Stimulated activated CD8-positive, alpha-beta memory T cell treated with anti-CD3 and anti-CD28 coated beads, Interleukin-2, amount 100 ng/mL, for 48 hours (primary cell): ENCODE measurements at regions not wholly inside any gene's neighbourhood (a gene's known extent, or its start where the extent isn't known, plus 50 kb on each side); places are given as distances from the start of the nearest gene placed in this dataset.
"Not testable (repeated sequence)": the region's sequence is repeated elsewhere in the genome, so short reads cannot be mapped to it uniquely, and the experiment has no call there.

ENCODE experiments used
- DNase-seq, 2 donors: peaks; one replicate each; pipeline ENCODE4 v3.0.0-alpha.2; 2020; ENCODE audit warnings: low read depth in 2 of 2

- no peak for DNase-seq
These were observed 102.6 kb downstream of the CAAP1 start for GRCh38 chr9:26789959-26790358.

GRCh38 chr9:26786564-26786963 is 106.0 kb downstream of the CAAP1 start:
- DNase-seq, result no peak

- no peak for DNase-seq
These were observed 109.7 kb downstream of the CAAP1 start for GRCh38 chr9:26782899-26783298.

- no peak for DNase-seq
These were observed 110.7 kb downstream of the CAAP1 start for GRCh38 chr9:26781906-26782305.

DNA sequence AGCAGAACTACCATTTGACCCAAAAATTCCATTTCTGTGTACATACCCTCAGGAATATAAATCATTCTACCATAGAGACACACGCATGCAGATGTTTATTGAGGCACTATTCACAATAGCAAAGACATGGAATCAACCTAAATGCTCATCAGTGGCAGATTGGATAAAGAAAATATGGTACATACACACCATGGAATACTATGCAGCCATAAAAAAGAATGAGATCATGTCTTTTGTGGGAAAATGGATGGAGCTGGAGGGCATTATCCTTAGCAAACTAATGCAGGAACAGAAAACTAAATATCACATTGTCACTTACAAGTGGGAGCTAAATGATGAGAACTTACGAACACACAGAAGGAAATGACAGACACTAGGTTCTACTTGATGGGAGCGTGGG is 112.3 kb downstream of the CAAP1 start:
- DNase-seq, result not testable (repeated sequence)

DNA sequence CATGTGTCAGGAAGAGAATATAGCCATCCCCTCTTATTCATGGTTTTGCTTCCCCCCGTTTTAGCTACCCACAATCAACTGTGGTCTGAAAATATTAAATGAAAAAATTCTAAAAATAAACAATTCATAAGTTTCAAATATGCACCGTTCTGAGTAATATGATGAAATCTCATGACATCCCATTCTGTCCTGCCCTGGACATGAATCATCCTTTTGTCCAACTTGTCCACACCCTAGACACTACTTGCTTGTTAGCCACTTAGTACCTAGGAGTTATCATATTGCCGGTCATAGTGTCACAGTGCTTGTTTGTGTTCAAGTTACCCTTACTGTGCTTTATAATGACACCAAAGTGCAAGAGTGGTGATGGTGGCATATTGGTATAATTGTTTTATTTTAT is 113.5 kb downstream of the CAAP1 start:
- no peak for DNase-seq

DNA sequence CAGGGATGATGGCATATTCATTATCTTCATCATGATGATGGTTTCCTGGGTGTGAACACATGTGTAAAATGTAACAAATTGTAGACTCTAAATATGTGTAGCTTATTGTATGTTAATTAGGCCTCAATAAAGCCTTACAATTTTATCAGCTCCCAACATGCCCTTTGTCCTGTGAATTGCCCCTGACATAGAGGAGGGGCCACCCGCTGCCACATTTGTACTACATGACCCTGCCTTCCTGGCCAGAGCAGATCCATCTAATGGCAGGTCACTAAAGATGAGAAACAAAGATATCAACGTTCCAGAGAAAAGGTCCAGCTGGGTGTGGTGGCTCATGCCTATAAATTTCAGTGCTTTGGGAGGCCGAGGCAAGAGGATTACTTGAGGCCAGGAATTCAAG is 117.2 kb downstream of the CAAP1 start:
- no peak for DNase-seq

- no peak for DNase-seq
These were observed 119.5 kb downstream of the CAAP1 start for GRCh38 chr9:26773056-26773455.

DNA sequence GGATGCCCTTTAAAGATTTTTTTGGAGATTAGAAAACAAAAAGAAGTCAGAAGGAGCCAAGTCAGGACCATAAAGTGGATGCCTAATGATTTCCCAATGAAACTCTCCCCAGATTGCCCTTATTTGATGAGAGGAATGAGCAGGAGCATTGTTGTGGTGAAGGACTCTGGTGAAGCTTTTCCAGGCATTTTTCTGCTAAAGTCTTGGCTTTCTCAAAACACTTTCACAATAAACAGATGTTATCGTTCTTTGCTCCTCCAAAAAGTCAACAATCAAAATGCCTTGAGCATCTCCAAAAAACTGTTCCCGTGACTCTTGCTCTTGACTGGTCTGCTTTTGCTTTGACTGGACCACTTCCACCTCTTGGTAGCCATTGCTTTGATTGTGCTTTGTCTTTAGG is 121.8 kb downstream of the CAAP1 start:
- DNase-seq, result no peak

DNA sequence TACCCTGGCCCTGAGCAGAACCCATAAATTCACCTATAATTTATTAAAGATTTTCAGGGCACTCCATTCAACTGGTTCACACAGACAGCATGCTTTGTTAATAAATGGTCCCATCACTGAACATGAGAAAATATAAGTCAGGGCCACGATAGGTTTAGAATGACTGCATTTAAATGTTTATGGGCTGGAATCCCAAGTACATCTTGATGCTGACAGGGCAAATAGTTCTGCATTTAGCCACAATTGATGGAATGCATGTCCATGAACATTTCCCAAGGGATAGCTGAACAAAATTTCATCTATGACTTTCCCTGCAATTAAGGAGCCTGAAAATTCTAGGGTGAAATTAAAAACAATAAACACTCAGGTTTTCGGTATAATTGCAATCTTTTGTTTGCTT is 124.5 kb downstream of the CAAP1 start:
- no peak for DNase-seq

DNA sequence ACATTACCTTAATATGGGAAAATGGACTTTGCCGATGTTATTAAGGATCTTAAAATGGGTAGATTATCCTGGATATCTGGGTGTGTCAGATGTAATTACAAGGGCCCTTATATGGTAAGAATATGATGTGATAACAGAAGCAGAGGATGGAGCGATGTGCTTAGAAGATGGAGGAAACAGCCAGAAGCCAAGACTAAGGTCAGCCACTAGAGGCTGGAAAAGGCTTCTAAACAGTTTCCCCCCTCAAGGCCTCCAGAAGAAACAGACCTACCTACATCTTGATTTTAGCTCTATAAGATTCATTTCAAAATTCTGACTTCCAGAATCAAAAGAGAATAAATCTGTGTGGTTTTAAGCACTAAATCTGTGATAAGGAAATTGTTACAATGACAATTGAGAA is 131.9 kb downstream of the CAAP1 start:
- no peak for DNase-seq

DNA sequence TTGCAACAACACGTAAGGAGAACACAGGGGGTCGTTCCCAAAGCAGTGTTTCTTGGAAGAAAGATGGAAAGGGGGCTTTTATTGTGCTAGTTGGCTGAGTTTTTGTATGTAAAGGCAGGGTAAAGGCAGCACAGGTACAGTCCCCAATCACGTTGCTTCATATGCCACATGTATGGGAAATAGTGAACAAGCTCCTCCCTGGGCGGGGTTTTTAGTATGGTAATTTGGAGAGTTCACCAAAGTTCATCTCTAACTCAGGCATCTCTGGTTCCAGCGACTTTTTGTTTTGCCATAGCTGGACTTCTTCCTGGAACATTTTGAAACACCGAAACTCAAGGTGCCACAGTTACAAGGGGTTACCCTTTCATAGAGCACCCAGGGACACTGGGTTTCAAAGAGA is 133.9 kb downstream of the CAAP1 start:
- DNase-seq, result no peak

DNA sequence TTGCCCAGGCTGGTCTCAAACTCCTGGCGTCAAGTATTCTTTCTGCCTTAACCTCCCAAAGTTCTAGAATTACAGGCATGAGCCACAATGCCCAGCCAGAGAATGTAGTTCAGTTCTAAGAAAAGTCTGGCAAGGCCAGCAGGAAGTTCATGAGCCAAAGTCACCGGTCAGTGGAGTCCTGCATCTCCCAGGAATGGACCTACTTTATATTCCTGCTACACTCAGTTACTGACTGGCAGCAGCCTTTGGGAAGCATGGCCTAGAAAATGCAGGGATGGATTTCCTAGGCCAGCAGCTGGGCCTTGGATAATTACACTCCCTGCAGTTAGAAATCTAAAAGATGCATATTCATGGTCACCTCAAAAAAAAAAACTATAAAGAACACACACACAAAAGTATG is 135.7 kb downstream of the CAAP1 start:
- no peak for DNase-seq

DNA sequence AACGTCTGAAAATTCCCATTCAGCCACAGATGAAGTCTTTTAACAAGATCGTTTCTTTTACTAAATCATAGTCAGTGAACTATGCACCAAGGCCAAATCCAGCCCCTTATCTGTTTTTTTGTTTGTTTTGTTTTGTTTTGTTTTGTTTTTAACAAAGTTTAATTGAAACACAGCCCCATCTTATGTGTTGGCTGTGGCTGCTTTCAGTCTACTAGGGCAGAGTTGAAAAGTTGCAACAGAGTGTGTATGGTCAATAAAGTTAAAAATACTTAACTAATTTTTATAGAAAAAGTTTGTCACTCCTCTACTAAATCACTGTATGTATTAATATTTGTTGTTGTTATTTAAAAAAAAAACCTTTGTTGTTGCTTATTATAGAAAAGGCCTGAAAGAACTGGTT is 137.1 kb downstream of the CAAP1 start:
- no peak for DNase-seq

DNA sequence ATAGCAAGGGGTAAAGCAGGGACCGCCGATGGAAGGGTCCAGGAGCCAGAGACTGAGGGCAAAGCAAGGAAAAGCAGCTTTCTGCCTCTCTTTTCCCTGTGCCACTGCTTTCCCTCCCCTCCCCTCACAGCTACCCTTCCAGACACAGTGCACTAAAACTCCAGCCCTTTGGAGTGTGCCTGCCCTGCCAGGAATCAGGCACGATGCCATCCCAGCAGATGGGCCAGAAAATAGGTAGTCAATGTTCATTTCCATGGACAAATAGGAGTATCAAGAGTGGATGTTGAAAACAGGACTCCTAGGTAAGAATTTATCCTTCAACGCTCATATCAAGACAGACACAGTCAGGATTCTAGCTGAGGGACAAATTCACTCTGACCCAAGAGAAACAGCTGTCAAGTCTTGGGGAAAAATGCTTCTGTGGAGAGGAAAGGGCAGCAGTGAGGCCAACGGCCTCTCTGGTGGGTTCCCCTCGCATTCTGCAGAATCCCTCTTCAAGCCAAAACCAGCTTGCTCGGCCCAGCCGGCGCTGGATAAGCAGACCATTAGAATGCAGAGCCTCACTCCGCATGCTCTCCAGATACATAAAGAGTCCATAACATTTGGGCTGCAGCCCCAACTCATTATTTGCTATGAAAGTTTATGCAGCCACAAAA is 138.0 kb downstream of the CAAP1 start:
- DNase-seq, result no peak

GRCh38 chr9:26753971-26754370 is 138.6 kb downstream of the CAAP1 start:
- no peak for DNase-seq

- no peak for DNase-seq
These were observed 142.4 kb downstream of the CAAP1 start for GRCh38 chr9:26750162-26750561.

DNA sequence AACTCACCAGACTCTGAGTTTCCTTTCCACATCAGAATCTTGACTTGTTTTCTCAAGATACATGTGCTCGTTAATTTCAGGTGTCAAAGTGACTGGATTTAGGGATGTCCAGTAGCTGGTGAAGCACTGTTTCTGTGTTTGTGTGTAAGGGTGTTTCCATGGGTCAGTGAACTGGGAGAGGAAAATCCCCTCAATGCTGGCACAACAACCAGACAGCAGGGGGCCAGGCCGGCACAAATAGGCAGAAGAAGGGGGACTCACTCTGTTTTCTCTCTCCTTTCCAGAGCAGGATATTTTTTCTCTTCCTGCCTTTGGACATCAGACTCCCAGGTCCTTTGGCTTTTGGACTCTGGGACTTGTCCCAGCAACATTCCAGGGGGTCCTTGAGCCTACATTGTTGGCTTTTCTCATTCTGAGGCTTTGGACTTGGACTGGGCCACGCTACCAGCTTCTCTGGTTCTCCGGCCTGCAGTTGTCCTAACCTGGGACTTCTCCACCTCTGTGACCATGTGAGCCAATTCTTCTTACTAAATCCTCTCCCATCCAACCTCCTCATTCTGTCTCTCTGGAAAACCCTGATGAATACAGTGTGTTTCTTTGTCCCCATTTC is 144.0 kb downstream of the CAAP1 start:
- DNase-seq, result no peak

DNA sequence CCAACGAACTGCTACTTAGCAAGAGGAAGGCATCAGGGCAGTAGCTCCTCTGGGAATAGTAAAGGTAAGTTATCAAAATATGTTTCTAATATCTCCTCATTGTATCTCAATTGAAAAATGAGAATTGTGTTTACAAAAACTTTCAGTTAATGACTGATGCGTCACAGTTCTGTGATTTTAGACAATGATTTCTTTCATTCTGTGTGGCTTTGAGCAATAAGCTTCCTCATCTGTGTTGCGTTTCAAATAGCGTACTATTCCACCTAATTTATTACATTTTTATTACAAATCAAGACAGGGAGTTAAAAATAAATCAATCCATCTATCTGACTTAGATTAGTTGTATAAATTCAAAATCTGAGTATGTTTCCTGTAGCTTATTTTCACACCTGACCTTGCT is 145.0 kb downstream of the CAAP1 start:
- DNase-seq, result no peak

DNA sequence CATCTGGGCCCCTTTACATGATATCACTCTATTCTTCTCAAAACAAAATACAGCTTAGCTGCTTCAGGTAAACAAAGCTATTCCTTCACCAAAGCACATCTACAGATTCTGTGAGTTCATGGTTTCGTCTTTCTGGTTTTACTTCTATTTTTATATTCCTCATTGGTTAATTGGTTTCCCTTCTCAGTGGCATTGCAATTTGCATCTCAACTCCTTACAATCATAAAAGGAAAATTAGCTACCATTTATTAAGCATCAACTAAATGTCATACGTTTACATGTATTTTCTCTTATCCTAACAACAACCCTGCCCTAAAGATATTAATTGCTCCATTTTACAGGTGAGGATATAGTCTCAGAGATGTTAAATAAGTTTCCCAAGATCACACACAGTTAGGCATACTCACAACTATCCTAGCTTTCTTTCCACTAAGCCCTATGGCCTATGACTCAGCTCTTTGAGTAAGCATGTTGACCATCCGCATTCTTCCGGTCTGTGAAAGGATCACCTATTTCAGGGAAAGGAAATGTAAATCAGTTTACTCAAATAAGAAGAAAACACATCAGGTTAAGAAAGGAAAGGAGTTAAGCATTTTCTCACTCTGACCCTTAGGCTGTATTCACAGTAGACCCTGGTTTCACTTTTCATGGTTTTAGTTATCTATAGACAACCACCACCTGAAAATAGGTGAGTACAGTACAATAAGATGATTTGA is 146.1 kb downstream of the CAAP1 start:
- DNase-seq, result no peak

GRCh38 chr9:26745111-26745510 is 147.5 kb downstream of the CAAP1 start:
- no peak for DNase-seq

DNA sequence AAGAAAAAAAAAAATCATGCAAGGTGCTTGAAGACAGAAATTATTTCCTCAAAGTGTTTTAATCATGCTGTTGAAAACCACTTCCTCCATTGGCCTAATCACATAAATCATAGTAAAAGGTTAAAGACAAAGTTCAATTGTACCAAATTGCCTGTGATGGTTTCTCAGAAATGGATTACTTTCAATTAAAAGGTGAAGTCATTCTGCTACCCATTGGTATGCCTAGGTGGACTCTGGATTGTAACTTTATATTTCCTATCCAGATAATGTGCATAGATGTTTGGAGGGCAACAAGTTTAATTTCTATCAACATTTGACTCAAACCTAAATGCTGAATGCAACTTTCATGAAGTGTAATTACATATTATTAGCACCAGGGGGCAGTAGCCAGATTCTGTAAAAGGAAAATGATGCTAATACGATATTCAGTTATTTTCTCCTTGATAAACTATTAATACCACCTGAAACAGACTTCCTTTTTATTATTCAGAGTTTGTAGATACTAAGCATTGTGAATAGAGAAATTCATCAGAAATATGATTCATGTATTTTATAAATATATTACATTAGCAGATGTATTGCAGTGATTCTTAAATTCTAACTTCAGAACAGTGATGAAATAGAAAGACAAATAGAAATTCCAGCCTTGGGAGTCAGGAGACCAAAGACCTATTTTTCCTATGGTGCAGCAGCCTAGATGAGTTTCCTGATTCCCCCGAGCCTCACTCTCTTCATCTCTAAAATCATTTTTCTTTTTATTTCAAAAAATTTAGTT is 148.2 kb downstream of the CAAP1 start:
- no peak for DNase-seq
